ENCODE measurements at regions not wholly inside any gene's neighbourhood (a gene's known extent, or its start where the extent isn't known, plus 50 kb on each side); places are given as distances from the start of the nearest gene placed in this dataset.
A peak's percentile ranks its signal among the peaks of the same experiment; 100 is the strongest.

- DNase-seq = no peak
Measured at GRCh38 chr18:34159691-34160185, 65.0 kb downstream of the NOL4 start.

GRCh38 chr18:34158881-34159690 lies 65.6 kb downstream of the NOL4 start:
- no peak for DNase-seq

GRCh38 chr18:34153711-34154110 lies 71.0 kb downstream of the NOL4 start:
- DNase-seq = no peak

- no peak for DNase-seq
Measured at GRCh38 chr18:34131006-34131405, 93.7 kb downstream of the NOL4 start.

- DNase-seq = no peak
Measured at GRCh38 chr18:34128436-34128835, 96.3 kb downstream of the NOL4 start.

- DNase-seq = no peak
Measured at GRCh38 chr18:34126121-34126520, 98.6 kb downstream of the NOL4 start.

GRCh38 chr18:34122724-34123334 lies 101.9 kb downstream of the NOL4 start:
- peak; percentile 23 for DNase-seq

- no peak for DNase-seq
Measured at GRCh38 chr18:34121200-34121721, 103.5 kb downstream of the NOL4 start.

- no peak for DNase-seq
Measured at GRCh38 chr18:34120294-34120693, 104.4 kb downstream of the NOL4 start.

GRCh38 chr18:34117319-34117718 lies 107.4 kb downstream of the NOL4 start:
- DNase-seq = no peak

- no peak for DNase-seq
Measured at GRCh38 chr18:34115409-34116081, 109.2 kb downstream of the NOL4 start.

- DNase-seq = no peak
Measured at GRCh38 chr18:34114996-34115395, 109.7 kb downstream of the NOL4 start.

GRCh38 chr18:34108206-34108605 lies 116.5 kb downstream of the NOL4 start:
- DNase-seq = no peak

- no peak for DNase-seq
Measured at GRCh38 chr18:34098109-34098508, 126.6 kb downstream of the NOL4 start.

GRCh38 chr18:34097312-34097711 lies 127.4 kb downstream of the NOL4 start:
- DNase-seq = no peak

- no peak for DNase-seq
Measured at GRCh38 chr18:34094148-34094547, 130.6 kb downstream of the NOL4 start.

- DNase-seq = no peak
Measured at GRCh38 chr18:34092796-34093195, 131.9 kb downstream of the NOL4 start.

- DNase-seq = no peak
Measured at GRCh38 chr18:34086370-34086769, 138.3 kb downstream of the NOL4 start.

- no peak for DNase-seq
Measured at GRCh38 chr18:34085140-34085739, 139.5 kb downstream of the NOL4 start.

GRCh38 chr18:34084635-34085034 lies 140.1 kb downstream of the NOL4 start:
- DNase-seq = no peak

- DNase-seq = no peak
Measured at GRCh38 chr18:34083910-34084535, 140.7 kb downstream of the NOL4 start.

GRCh38 chr18:34077599-34077998 lies 147.1 kb downstream of the NOL4 start:
- no peak for DNase-seq
